ENCODE measurements at regions not wholly inside any gene's neighbourhood (a gene's known extent, or its start where the extent isn't known, plus 50 kb on each side); places are given as distances from the start of the nearest gene placed in this dataset.

DNA sequence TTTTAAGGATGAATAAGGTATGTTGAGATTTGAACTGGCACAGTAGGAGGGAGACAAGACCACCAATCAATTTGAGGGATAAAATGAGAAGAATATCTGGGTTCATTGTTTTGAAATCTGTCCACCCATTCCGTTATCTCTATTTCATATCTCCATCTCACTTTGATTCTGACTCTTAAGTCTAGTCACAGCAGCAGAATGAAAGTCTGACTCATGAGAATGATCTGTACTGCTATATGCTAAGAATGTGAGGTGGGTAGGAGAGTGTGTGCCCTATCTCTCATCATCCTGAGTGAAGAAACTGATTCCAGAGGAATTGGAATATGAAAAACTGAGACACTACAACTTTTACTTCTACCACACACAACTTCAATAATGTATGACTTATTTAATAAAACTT, 1994.5 kb upstream of the PIK3C3 start:
- WGBS, 2 experiments (ENCODE audit: extremely low coverage in 1 of 2, insufficient coverage in 1 of 2, insufficient read length in 1 of 2, insufficient replicate concordance in 2 of 2, low coverage in 1 of 2, low lambda C conversion rate in 2 of 2, missing lambda C conversion rate in 1 of 2) = 94% methylated on average over 1 of the region's 1 CpG; no CpG with 5 or more reads in 1 of the 2 experiments
- no peak overlapping the region for H3K4me2 ChIP-seq (ENCODE audit: insufficient read depth in 1 of 2, low read depth in 2 of 2, low read length in 2 of 2)
- no peak overlapping the region for H3K27ac ChIP-seq (ENCODE audit: low read depth, low read length)

More for the DNA sequence above, 1994.5 kb upstream of the PIK3C3 start:
- Histone ChIP-seq H2AFZ (ENCODE audit: low read length) (no peak overlapping the region), H3K79me1 (ENCODE audit: low read depth, low read length) (no peaks in the 10 kb centered on the region), H3K36me3 (ENCODE audit: control insufficient read depth in 2 of 4, insufficient read depth in 4 of 4, low read length in 3 of 4) (no peaks in the 10 kb centered on the region), H4K8ac (ENCODE audit: extremely low read depth, insufficient read depth, low read length) (no peak overlapping the region), H2BK120ac (replicated peaks; ENCODE audit: low read depth, low read length) (no peak overlapping the region), H3K4ac (replicated peaks; ENCODE audit: insufficient read length, low read depth, low read length) (no peak overlapping the region), H2AK5ac (ENCODE audit: low read depth, low read length) (no peak overlapping the region), H2BK20ac (ENCODE audit: low read length) (no peak overlapping the region), H3K23ac (ENCODE audit: insufficient read length) (no peak overlapping the region), H3K9me3 (ENCODE audit: insufficient read depth in 2 of 2, low read depth in 1 of 2, low read length in 1 of 2) (no peaks in the 10 kb centered on the region), H4K91ac (replicated peaks; ENCODE audit: insufficient read length, low read length) (no peak overlapping the region), H4K20me1 (replicated peaks in 1 of 2; ENCODE audit: control insufficient read depth in 1 of 2, insufficient read depth in 2 of 2, low read length in 2 of 2) (no peaks in the 10 kb centered on the region), H3K23me2 (ENCODE audit: low read depth, low read length) (no peaks in the 10 kb centered on the region; the same call in 1 of the 2 replicates), H3K18ac (ENCODE audit: extremely low read depth, low read length) (no peak overlapping the region), H3K4me3 (ENCODE audit: extremely low read depth in 1 of 4, insufficient read depth in 2 of 4, low read depth in 3 of 4, low read length in 4 of 4) (no peak overlapping the region), H3K79me2 (ENCODE audit: control insufficient read depth in 1 of 2, insufficient read depth in 2 of 2, low read length in 2 of 2) (no peaks in the 10 kb centered on the region), H3K27me3 (replicated peaks in 1 of 4; ENCODE audit: control insufficient read depth in 3 of 4, extremely low read depth in 1 of 4, insufficient read depth in 3 of 4, low read length in 3 of 4) (no peaks in the 10 kb centered on the region), H3K56ac (replicated peaks; ENCODE audit: insufficient read length, low read depth, low read length) (no peak overlapping the region), H3K14ac (ENCODE audit: insufficient read length) (no peak overlapping the region), H2BK5ac (ENCODE audit: low read depth, low read length) (no peak overlapping the region), H3K9ac (replicated peaks in 1 of 4; ENCODE audit: extremely low read depth in 1 of 4, low read depth in 3 of 4, low read length in 3 of 4) (no peak overlapping the region), H2BK12ac (ENCODE audit: low read depth, low read length) (no peak overlapping the region), H2BK15ac (ENCODE audit: low read length) (no peak overlapping the region), H4K5ac (ENCODE audit: insufficient read length, low read depth, low read length) (no peak overlapping the region), H3K4me1 (replicated peaks in 1 of 4; ENCODE audit: control insufficient read depth in 3 of 4, insufficient read depth in 4 of 4, low read length in 3 of 4) (no peaks in the 10 kb centered on the region; a peak in 1 of 7 replicates)
- TF ChIP-seq CREB1 (IDR thresholded peaks at IDR 0.05) = no peak
- TF ChIP-seq NRF1 (IDR thresholded peaks at IDR 0.05; ENCODE audit: low read depth, low read length) = no peak
- no peak for FAIRE-seq
- DNase-seq (ENCODE audit: low read depth in 1 of 2, low spot score in 2 of 2) = no peak
- POLR2A ChIA-PET (ENCODE audit: partially characterized antibody) = no interaction called here
- CTCF ChIA-PET (ENCODE audit: partially characterized antibody) = no interaction called here

All from H1 (cell line).